ENCODE measurements at regions not wholly inside any gene's neighbourhood (a gene's known extent, or its start where the extent isn't known, plus 50 kb on each side); places are given as distances from the start of the nearest gene placed in this dataset.

DNA sequence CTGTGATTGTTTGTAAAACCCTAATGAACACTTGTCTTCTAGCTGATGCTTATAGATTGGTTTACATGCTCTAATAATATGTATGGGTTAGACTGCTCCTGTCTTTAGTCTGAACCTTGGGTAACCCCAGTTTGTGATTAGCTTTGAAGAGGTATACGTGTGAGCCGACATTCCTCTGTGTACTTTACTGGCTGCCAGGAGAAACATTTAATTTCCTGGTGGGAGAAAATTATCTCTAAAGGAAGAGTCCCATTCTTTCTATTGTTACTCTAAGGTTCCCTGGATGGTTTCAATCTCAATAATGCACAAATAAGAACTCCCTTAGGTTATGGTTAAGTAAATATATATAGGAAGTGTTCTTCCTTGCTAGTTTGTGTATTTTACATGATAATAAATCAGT, 143.6 kb upstream of the ZSWIM2 start:
- H3K79me2 ChIP-seq (replicated peaks; ENCODE audit: insufficient read depth) = no peaks in the 10 kb centered on the region
- no peaks in the 10 kb centered on the region for H4K20me1 ChIP-seq (replicated peaks; ENCODE audit: insufficient read depth)
- no peak for DNase-seq (ENCODE audit: low spot score)
- no peak for TF ChIP-seq JUNB (IDR thresholded peaks at IDR 0.05; ENCODE audit: unreplicated experiment)
- TF ChIP-seq, protein P1, sequence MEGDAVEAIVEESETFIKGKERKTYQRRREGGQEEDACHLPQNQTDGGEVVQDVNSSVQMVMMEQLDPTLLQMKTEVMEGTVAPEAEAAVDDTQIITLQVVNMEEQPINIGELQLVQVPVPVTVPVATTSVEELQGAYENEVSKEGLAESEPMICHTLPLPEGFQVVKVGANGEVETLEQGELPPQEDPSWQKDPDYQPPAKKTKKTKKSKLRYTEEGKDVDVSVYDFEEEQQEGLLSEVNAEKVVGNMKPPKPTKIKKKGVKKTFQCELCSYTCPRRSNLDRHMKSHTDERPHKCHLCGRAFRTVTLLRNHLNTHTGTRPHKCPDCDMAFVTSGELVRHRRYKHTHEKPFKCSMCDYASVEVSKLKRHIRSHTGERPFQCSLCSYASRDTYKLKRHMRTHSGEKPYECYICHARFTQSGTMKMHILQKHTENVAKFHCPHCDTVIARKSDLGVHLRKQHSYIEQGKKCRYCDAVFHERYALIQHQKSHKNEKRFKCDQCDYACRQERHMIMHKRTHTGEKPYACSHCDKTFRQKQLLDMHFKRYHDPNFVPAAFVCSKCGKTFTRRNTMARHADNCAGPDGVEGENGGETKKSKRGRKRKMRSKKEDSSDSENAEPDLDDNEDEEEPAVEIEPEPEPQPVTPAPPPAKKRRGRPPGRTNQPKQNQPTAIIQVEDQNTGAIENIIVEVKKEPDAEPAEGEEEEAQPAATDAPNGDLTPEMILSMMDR (conservative IDR thresholded peaks at IDR 0.05; ENCODE audit: low read depth in 2 of 2) = no peak
- no peak for TF ChIP-seq CREB1 (CRISPR knock-in tag; IDR thresholded peaks at IDR 0.05; ENCODE audit: low read depth)
- no peak for TF ChIP-seq EZH2 (IDR thresholded peaks at IDR 0.05; ENCODE audit: low read depth, unreplicated experiment)
- no peak for TF ChIP-seq EZH2phosphoT487 (IDR thresholded peaks at IDR 0.05; ENCODE audit: unreplicated experiment)
- TF ChIP-seq NANOG (IDR thresholded peaks at IDR 0.05; ENCODE audit: borderline replicate concordance) = no peak
- TF ChIP-seq, protein P2, sequence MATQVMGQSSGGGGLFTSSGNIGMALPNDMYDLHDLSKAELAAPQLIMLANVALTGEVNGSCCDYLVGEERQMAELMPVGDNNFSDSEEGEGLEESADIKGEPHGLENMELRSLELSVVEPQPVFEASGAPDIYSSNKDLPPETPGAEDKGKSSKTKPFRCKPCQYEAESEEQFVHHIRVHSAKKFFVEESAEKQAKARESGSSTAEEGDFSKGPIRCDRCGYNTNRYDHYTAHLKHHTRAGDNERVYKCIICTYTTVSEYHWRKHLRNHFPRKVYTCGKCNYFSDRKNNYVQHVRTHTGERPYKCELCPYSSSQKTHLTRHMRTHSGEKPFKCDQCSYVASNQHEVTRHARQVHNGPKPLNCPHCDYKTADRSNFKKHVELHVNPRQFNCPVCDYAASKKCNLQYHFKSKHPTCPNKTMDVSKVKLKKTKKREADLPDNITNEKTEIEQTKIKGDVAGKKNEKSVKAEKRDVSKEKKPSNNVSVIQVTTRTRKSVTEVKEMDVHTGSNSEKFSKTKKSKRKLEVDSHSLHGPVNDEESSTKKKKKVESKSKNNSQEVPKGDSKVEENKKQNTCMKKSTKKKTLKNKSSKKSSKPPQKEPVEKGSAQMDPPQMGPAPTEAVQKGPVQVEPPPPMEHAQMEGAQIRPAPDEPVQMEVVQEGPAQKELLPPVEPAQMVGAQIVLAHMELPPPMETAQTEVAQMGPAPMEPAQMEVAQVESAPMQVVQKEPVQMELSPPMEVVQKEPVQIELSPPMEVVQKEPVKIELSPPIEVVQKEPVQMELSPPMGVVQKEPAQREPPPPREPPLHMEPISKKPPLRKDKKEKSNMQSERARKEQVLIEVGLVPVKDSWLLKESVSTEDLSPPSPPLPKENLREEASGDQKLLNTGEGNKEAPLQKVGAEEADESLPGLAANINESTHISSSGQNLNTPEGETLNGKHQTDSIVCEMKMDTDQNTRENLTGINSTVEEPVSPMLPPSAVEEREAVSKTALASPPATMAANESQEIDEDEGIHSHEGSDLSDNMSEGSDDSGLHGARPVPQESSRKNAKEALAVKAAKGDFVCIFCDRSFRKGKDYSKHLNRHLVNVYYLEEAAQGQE (IDR thresholded peaks at IDR 0.05; ENCODE audit: unreplicated experiment) = no peak
- TF ChIP-seq STAT1 (IDR thresholded peaks at IDR 0.05; ENCODE audit: unreplicated experiment) = no peak
- TF ChIP-seq, protein P3, sequence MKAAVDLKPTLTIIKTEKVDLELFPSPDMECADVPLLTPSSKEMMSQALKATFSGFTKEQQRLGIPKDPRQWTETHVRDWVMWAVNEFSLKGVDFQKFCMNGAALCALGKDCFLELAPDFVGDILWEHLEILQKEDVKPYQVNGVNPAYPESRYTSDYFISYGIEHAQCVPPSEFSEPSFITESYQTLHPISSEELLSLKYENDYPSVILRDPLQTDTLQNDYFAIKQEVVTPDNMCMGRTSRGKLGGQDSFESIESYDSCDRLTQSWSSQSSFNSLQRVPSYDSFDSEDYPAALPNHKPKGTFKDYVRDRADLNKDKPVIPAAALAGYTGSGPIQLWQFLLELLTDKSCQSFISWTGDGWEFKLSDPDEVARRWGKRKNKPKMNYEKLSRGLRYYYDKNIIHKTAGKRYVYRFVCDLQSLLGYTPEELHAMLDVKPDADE (IDR thresholded peaks at IDR 0.05) = no peak
- no peaks in the 10 kb centered on the region for H3K4me1 ChIP-seq (ENCODE audit: insufficient read depth)
- no peak overlapping the region for H3K27ac ChIP-seq (ENCODE audit: low read depth)
- H3K27me3 Mint-ChIP-seq (ENCODE audit: insufficient read depth, low read depth, poor library complexity) = no peaks in the 10 kb centered on the region
- no peaks in the 10 kb centered on the region for H3K36me3 Mint-ChIP-seq (ENCODE audit: low read depth)
- no peaks in the 10 kb centered on the region for H3K9me2 ChIP-seq (ENCODE audit: insufficient read depth)
- H3K36me3 ChIP-seq (ENCODE audit: insufficient read depth) = no peaks in the 10 kb centered on the region
- H3K4me3 Mint-ChIP-seq = no peak overlapping the region
- no peaks in the 10 kb centered on the region; the same call in 2 of the 3 replicates for H3K9me3 Mint-ChIP-seq
- no peak overlapping the region for H3K27ac Mint-ChIP-seq
- H3F3A ChIP-seq (replicated peaks; ENCODE audit: low read depth) = no peaks in the 10 kb centered on the region
- H3K4me1 Mint-ChIP-seq = no peaks in the 10 kb centered on the region
- ATAC-seq = no peak
- H3K4me3 ChIP-seq = no peak overlapping the region
- no peak overlapping the region for H3K4me2 ChIP-seq
- no peak overlapping the region for H2AFZ ChIP-seq
- H3K27me3 ChIP-seq (ENCODE audit: insufficient read depth) = no peaks in the 10 kb centered on the region

All from GM23338 (cell line).